HCT116 (cell line): ENCODE measurements at regions not wholly inside any gene's neighbourhood (a gene's known extent, or its start where the extent isn't known, plus 50 kb on each side); places are given as distances from the start of the nearest gene placed in this dataset.

Experiments
- ATAC-seq: fragments of 200-7000 bp; cut with Tn5 transposase; 2 replicates; pipeline ENCODE4 v1.9.1; 2020; ENCODE audit warnings: mild to moderate bottlenecking, moderate library complexity
- BruUV-seq: library from RNA; stranded (reverse); fragments of 400-500 nt; replicated peaks from 2 replicates; lab custom pipeline; 2021; lab: Mats Ljungman, UMichigan
- CTCF ChIA-PET: fragments of 300-600 bp; sonication (Branson Sonifier 250); formaldehyde crosslinking; loops from one replicate; lab custom pipeline; 2021; ENCODE audit warnings: antibody characterized with exemption; lab: Charles Lee
- POLR2A ChIA-PET: fragments of 300-600, 350-600 bp; sonication (Branson Sonifier 250); formaldehyde crosslinking; loops from one replicate; lab custom pipeline; 2021; ENCODE audit warnings: antibody characterized with exemption; lab: Charles Lee
- RAD21 ChIA-PET, 2 experiments: fragments of 300-600 bp; sonication (Branson Sonifier 250); formaldehyde crosslinking; loops; one replicate each; lab custom pipeline; 2023; ENCODE audit warnings: low total read pairs in 2 of 2; ENCODE audit not compliant: uncharacterized antibody in 2 of 2, unreplicated experiment in 2 of 2, low non-redundant PET in 1 of 2; lab: Charles Lee
- DNase-seq: peaks from one replicate; pipeline ENCODE4 v3.0.0-alpha.2; 2010; ENCODE audit warnings: low read depth, low spot score
- H2AFZ ChIP-seq: fragments of 200-600 bp; shearing (Covaris generic), sonication (generic); 2 replicates; pipeline ENCODE4 v1.6.1; 2017; ENCODE audit warnings: low read depth, mixed run types, mixed read lengths, antibody characterized with exemption, low read length; ENCODE audit not compliant: poor library complexity, severe bottlenecking
- H3K27ac ChIP-seq: 2 replicates; pipeline ENCODE4 v1.5.1; 2012; ENCODE audit warnings: low read depth, low read length
- H3K27me3 ChIP-seq: fragments of 200-600 bp; sonication (generic); 2 replicates; pipeline ENCODE4 v1.6.1; 2016; ENCODE audit warnings: mixed run types, low read length, mixed read lengths; ENCODE audit not compliant: insufficient read depth
- H3K36me3 ChIP-seq, 2 experiments: fragments of 200-500 bp in 1 of 2; fragments of 200-600 bp in 1 of 2; sonication (Bioruptor generic) in 1 of 2; sonication (generic) in 1 of 2; 2 replicates each; pipeline versions ENCODE4 v1.5.1 to v1.6.1; 2014 to 2016; ENCODE audit warnings: low read length in 2 of 2, inconsistent platforms in 1 of 2, mixed read lengths in 1 of 2, mixed run types in 1 of 2; ENCODE audit not compliant: insufficient read depth in 2 of 2, control insufficient read depth in 1 of 2
- H3K4me1 ChIP-seq, 2 experiments: fragments of 200-600 bp in 1 of 2; sonication (generic) in 1 of 2; 2 replicates each; pipeline versions ENCODE4 v1.5.1 to v1.6.1; 2012 to 2017; ENCODE audit warnings: low read length in 2 of 2, inconsistent platforms in 1 of 2, mild to moderate bottlenecking in 1 of 2, mixed read lengths in 1 of 2, mixed run types in 1 of 2, moderate library complexity in 1 of 2; ENCODE audit not compliant: insufficient read depth in 2 of 2, control insufficient read depth in 1 of 2
- H3K4me2 ChIP-seq: fragments of 200-600 bp; sonication (generic); 2 replicates; pipeline ENCODE4 v1.6.1; 2017; ENCODE audit warnings: mixed run types, low read length, mixed read lengths
- H3K4me3 ChIP-seq, 2 experiments: fragments of 200-600 bp in 1 of 2; sonication (generic) in 1 of 2; replicated peaks in 1 of 2; 2 replicates each; pipeline ENCODE4 v1.5.1; 2011 to 2016; ENCODE audit warnings: low read length in 2 of 2, control low read depth in 1 of 2, low read depth in 1 of 2, mild to moderate bottlenecking in 1 of 2, mixed read lengths in 1 of 2, mixed run types in 1 of 2
- H3K79me2 ChIP-seq: fragments of 200-600 bp; sonication (generic); 2 replicates; pipeline ENCODE4 v1.6.1; 2017; ENCODE audit warnings: mild to moderate bottlenecking, mixed run types, low read length, moderate library complexity, mixed read lengths; ENCODE audit not compliant: insufficient read depth
- H3K9ac ChIP-seq: fragments of 200-600 bp; sonication (generic); 2 replicates; pipeline ENCODE4 v1.6.1; 2016; ENCODE audit warnings: low read length, mixed read lengths
- H3K9me2 ChIP-seq: fragments of 200-600 bp; sonication (generic), shearing (Covaris generic); 2 replicates; pipeline ENCODE4 v1.6.1; 2017; ENCODE audit warnings: mixed run types, mild to moderate bottlenecking, moderate library complexity; ENCODE audit not compliant: insufficient read depth
- H3K9me3 ChIP-seq, 2 experiments: fragments of 200-500 bp in 1 of 2; fragments of 200-600 bp in 1 of 2; sonication (Bioruptor generic) in 1 of 2; sonication (generic) in 1 of 2; 2 replicates each; pipeline ENCODE4 v1.6.1; 2014 to 2017; ENCODE audit warnings: low read length in 2 of 2, mixed read lengths in 2 of 2, inconsistent platforms in 1 of 2, low read depth in 1 of 2, mild to moderate bottlenecking in 1 of 2, mixed run types in 1 of 2, moderate library complexity in 1 of 2; ENCODE audit not compliant: control insufficient read depth in 1 of 2, insufficient read depth in 1 of 2
- H4K20me1 ChIP-seq: fragments of 200-600 bp; sonication (generic), shearing (Covaris generic); 2 replicates; pipeline ENCODE4 v1.6.1; 2017; ENCODE audit warnings: mixed run types, mild to moderate bottlenecking, moderate library complexity; ENCODE audit not compliant: insufficient read depth
- CBX3 ChIP-seq: IDR thresholded peaks from 2 replicates; pipeline ENCODE4 v1.6.1; 2012; ENCODE audit warnings: low read depth
- EGR1 ChIP-seq: IDR thresholded peaks from 2 replicates; pipeline ENCODE4 v1.6.1; 2012; ENCODE audit warnings: low read depth
- ELF1 ChIP-seq: IDR thresholded peaks from 2 replicates; pipeline ENCODE4 v1.6.1; 2012; ENCODE audit warnings: low read depth, borderline replicate concordance
- EZH2 ChIP-seq: fragments of 200-600 bp; sonication (generic); IDR thresholded peaks from 2 replicates; pipeline ENCODE4 v1.6.1; 2017; ENCODE audit warnings: antibody characterized with exemption, mixed run types
- EZH2phosphoT487 ChIP-seq: fragments of 200-600 bp; IDR thresholded peaks from 2 replicates; pipeline ENCODE4 v1.6.1; 2018; ENCODE audit warnings: antibody characterized with exemption, borderline replicate concordance
- FOSL1 ChIP-seq: IDR thresholded peaks from 2 replicates; pipeline ENCODE4 v1.6.1; 2012; ENCODE audit warnings: low read depth
- MAX ChIP-seq: IDR thresholded peaks from 2 replicates; pipeline ENCODE4 v1.6.1; 2012
- POLR2A ChIP-seq: IDR thresholded peaks from 2 replicates; pipeline ENCODE4 v1.7.0; 2011; ENCODE audit warnings: borderline replicate concordance; ENCODE audit not compliant: insufficient read depth, insufficient read length; ENCODE audit errors: extremely low read depth
- SP1 ChIP-seq: IDR thresholded peaks from 2 replicates; pipeline ENCODE4 v1.6.1; 2012; ENCODE audit warnings: low read depth
- SRF ChIP-seq: IDR thresholded peaks from 2 replicates; pipeline ENCODE4 v1.6.1; 2012; ENCODE audit warnings: low read depth
- TCF7L2 ChIP-seq: IDR thresholded peaks from 2 replicates; pipeline ENCODE4 v1.7.0; 2011; ENCODE audit warnings: borderline replicate concordance, inconsistent platforms; ENCODE audit not compliant: insufficient read depth, insufficient read length; ENCODE audit errors: extremely low read depth
- ZBTB33 ChIP-seq: IDR thresholded peaks from 2 replicates; pipeline ENCODE4 v1.6.1; 2011; ENCODE audit warnings: mild to moderate bottlenecking, low read length, moderate library complexity; ENCODE audit not compliant: insufficient replicate concordance; ENCODE audit errors: extremely low read depth
- ZFX ChIP-seq: fragments of 450-650 bp; IDR thresholded peaks from 2 replicates; pipeline ENCODE4 v1.6.1; 2017
- intact Hi-C: fragments of 100-400 bp; cut with micrococcal nuclease; formaldehyde crosslinking; loops from 2 replicates; pipeline ENCODE4 v1.10.0; 2022
- TF ChIP-seq, protein P1 (sequence below), 3 experiments: fragments of 200-600 bp in 1 of 3; sonication (generic) in 1 of 3; IDR thresholded peaks in 2 of 3; conservative IDR thresholded peaks in 1 of 3; 2 replicates each; pipeline ENCODE4 v1.5.1; 2012 to 2017; ENCODE audit warnings: low read depth in 2 of 3, low read length in 2 of 3, antibody characterized with exemption in 1 of 3, borderline replicate concordance in 1 of 3, control low read depth in 1 of 3, mild to moderate bottlenecking in 1 of 3, mixed read lengths in 1 of 3, mixed run types in 1 of 3, moderate library complexity in 1 of 3; ENCODE audit not compliant: insufficient read depth in 1 of 3
- TF ChIP-seq, protein P2 (sequence below): IDR thresholded peaks from 2 replicates; pipeline ENCODE4 v1.6.1; 2012

DNA sequence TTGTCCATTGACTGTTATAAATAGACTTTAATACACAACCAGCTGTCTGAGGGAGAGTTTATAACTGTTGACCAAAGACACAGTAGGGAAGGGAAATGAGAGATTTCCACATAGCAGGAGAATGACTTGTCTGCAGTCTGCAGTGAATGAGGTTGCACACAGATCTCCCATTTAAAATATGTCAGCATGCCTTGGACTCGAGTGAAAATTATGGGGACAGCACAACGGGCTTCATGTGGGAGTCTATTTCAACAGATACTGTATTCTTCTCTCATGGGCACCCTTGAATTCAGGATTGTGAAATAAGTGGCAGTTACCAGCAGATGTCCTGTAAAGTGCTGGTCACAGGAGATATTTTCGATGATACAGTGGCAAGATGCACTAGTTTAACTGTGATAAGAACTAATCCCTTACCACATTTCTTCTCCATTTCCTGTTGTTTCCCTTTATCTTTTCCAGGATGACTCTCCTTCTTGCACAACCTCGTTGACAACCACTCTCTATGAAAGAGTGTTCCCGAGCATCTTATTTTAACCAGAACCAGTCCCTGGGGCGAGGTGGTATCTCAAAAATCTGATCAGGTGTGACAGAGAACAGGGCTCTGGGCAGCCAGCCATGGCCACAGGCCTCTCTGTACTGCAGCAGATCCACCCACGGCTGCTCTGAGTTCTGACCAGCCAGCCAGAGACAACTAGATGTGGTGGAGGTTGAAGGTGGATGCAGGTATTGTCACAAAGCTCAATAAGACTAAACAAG is 51.5 kb upstream of the MAP3K1 start:
- no peak for TF ChIP-seq EGR1
- no peak for TF ChIP-seq POLR2A
- TF ChIP-seq TCF7L2 = no peak
- no peak for TF ChIP-seq ELF1
- TF ChIP-seq, protein P1, sequence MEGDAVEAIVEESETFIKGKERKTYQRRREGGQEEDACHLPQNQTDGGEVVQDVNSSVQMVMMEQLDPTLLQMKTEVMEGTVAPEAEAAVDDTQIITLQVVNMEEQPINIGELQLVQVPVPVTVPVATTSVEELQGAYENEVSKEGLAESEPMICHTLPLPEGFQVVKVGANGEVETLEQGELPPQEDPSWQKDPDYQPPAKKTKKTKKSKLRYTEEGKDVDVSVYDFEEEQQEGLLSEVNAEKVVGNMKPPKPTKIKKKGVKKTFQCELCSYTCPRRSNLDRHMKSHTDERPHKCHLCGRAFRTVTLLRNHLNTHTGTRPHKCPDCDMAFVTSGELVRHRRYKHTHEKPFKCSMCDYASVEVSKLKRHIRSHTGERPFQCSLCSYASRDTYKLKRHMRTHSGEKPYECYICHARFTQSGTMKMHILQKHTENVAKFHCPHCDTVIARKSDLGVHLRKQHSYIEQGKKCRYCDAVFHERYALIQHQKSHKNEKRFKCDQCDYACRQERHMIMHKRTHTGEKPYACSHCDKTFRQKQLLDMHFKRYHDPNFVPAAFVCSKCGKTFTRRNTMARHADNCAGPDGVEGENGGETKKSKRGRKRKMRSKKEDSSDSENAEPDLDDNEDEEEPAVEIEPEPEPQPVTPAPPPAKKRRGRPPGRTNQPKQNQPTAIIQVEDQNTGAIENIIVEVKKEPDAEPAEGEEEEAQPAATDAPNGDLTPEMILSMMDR (IDR thresholded peaks at IDR 0.05 in 2 of 3, conservative IDR thresholded peaks at IDR 0.05 in 1 of 3; ENCODE audit: borderline replicate concordance in 1 of 3, insufficient read depth in 1 of 3, low read depth in 2 of 3, low read length in 2 of 3) = no peak
- TF ChIP-seq ZFX = no peak
- TF ChIP-seq CBX3 = no peak
- TF ChIP-seq, protein P2, sequence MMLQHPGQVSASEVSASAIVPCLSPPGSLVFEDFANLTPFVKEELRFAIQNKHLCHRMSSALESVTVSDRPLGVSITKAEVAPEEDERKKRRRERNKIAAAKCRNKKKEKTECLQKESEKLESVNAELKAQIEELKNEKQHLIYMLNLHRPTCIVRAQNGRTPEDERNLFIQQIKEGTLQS = no peak
- TF ChIP-seq EZH2 = no peak
- TF ChIP-seq SP1 = no peak
- TF ChIP-seq MAX = no peak
- TF ChIP-seq SRF = no peak
- TF ChIP-seq EZH2phosphoT487 = no peak
- no peak for TF ChIP-seq FOSL1
- no peak for TF ChIP-seq ZBTB33
- CTCF ChIA-PET = no interaction called here
- DNase-seq = no peak

More for the DNA sequence above, 51.5 kb upstream of the MAP3K1 start:
- Histone ChIP-seq H3K9ac (no peak overlapping the region), H4K20me1 (no peaks in the 10 kb centered on the region), H3K27ac (no peak overlapping the region), H3K9me2 (no peaks in the 10 kb centered on the region), H3K79me2 (no peaks in the 10 kb centered on the region), H3K4me3 (no peak overlapping the region), H3K36me3 (no peaks in the 10 kb centered on the region), H3K9me3 (no peaks in the 10 kb centered on the region), H3K4me1 (no peaks in the 10 kb centered on the region), H3K27me3 (no peaks in the 10 kb centered on the region), H3K4me2 (no peak overlapping the region), H2AFZ (no peak overlapping the region)
- intact Hi-C loops = no loop called here
- BruUV-seq = no TSS peak
- ChIA-PET POLR2A (no interaction called here), RAD21 (no interaction called here)
- ATAC-seq = no peak
